Memory B cell (primary cell): ENCODE measurements at regions not wholly inside any gene's neighbourhood (a gene's known extent, or its start where the extent isn't known, plus 50 kb on each side); places are given as distances from the start of the nearest gene placed in this dataset.
"Not testable (repeated sequence)": the region's sequence is repeated elsewhere in the genome, so short reads cannot be mapped to it uniquely, and the experiment has no call there.

Experiments
- ATAC-seq: fragments of 150-1000 bp; cut with Tn5 transposase; 2 replicates; pipeline ENCODE4 v1.10.0; 2021; ENCODE audit warnings: low read depth, mild to moderate bottlenecking, moderate library complexity
- DNase-seq, 2 donors: peaks; one replicate each; pipeline ENCODE4 v3.0.0; 2022; ENCODE audit warnings: low spot score in 2 of 2
- H3K27ac Mint-ChIP-seq: one replicate; pipeline ENCODE4 v1.8.0; 2022; ENCODE audit warnings: mild to moderate bottlenecking, moderate library complexity, mixed read lengths
- H3K27me3 Mint-ChIP-seq: one replicate; pipeline ENCODE4 v1.8.0; 2022; ENCODE audit warnings: mixed read lengths
- H3K36me3 Mint-ChIP-seq: one replicate; pipeline ENCODE4 v1.8.0; 2022; ENCODE audit warnings: mild to moderate bottlenecking, mixed read lengths
- H3K4me1 Mint-ChIP-seq: one replicate; pipeline ENCODE4 v1.8.0; 2022; ENCODE audit warnings: mixed read lengths
- H3K4me3 Mint-ChIP-seq: one replicate; pipeline ENCODE4 v1.8.0; 2022; ENCODE audit warnings: mild to moderate bottlenecking, moderate library complexity, mixed read lengths
- H3K9me3 Mint-ChIP-seq: one replicate; pipeline ENCODE4 v1.8.0; 2022; ENCODE audit warnings: mixed read lengths

DNA sequence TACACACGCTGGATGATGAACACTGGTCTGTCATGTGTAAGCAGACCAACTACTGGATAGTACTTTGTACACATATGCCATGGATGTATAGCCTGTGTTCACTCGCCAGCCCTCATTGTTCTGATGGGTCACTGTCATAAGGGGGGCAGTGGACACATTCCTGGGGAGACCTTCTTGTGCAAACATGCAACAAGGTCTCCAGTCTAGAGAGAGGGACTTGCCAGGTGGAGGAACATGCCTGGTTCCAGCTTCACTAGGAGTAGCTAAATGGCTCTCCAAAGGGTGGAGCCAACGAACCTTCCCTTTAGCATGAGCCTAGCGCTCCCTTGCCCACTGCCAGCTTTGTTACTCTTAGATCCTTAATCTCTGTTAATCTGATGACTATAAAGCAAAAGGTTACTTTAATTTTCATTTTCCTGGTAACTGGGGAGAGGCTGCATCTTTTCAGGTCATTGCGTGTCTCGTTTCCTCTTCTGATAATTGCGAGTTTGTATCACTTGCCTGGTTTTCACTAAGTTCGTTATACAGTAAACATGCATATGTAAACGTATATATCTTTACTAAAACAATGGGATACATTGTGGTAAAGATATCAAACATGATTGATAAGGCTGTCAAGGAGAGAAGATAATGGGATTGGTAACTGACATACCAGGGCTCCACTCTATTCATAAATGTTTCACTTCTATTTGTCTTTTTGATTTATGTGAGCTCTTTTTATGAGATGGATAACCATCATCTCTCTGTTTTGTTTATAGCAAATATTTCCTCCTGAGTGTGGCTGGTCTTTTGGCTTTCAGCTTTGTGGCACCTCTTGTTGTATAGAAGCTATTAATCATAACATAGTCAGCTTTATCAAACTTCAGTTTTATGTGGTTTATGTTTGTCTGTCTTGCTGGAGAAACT lies 235.2 kb upstream of the SGCG start:
- H3K27ac Mint-ChIP-seq = no peak overlapping the region
- no peak overlapping the region for H3K4me3 Mint-ChIP-seq
- no peak for ATAC-seq

DNA sequence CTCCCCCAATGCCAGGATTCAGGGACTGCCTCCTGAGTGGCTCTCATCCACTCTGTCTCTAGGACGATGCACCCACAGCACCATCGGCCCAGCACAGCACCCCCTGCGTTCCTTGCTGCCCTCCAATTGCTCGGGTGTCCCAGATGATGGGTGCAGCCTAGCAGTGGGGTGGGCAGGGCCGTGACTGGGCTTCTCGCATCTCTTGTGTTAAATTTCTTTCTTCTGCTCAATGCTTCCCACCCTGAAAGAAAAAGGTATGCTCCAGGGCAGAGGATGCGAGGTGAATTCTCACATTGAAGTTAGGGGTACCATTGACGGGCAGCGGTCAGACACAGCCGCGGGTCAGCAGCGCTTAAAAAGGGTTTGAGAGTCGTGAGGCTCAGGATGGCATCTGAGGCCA lies 232.4 kb upstream of the SGCG start:
- DNase-seq = no peak
- Mint-ChIP-seq H3K9me3 (peaks cover 7% of the 10 kb centered on the region), H3K4me1 (no peaks in the 10 kb centered on the region), H3K4me3 (no peak overlapping the region), H3K27ac (no peak overlapping the region), H3K27me3 (peaks cover 2% of the 10 kb centered on the region), H3K36me3 (no peaks in the 10 kb centered on the region)
- no peak for ATAC-seq

More for the DNA sequence above, 235.2 kb upstream of the SGCG start:
- Mint-ChIP-seq H3K36me3 (no peaks in the 10 kb centered on the region), H3K4me1 (no peaks in the 10 kb centered on the region), H3K27me3 (peaks cover 2% of the 10 kb centered on the region), H3K9me3 (peaks cover 3% of the 10 kb centered on the region)
- DNase-seq = no peak

- not testable (repeated sequence) for H3K36me3 Mint-ChIP-seq, H3K27ac Mint-ChIP-seq, DNase-seq
These were observed 228.8 kb upstream of the SGCG start for GRCh38 chr13:22952018-22952417.

GRCh38 chr13:22955147-22955546 lies 225.6 kb upstream of the SGCG start:
- H3K27ac Mint-ChIP-seq, ATAC-seq, H3K9me3 Mint-ChIP-seq, H3K36me3 Mint-ChIP-seq, DNase-seq, H3K4me3 Mint-ChIP-seq, H3K4me1 Mint-ChIP-seq, H3K27me3 Mint-ChIP-seq: not testable (repeated sequence)

More at GRCh38 chr13:22952018-22952417, 228.8 kb upstream of the SGCG start:
- ATAC-seq, H3K9me3 Mint-ChIP-seq, H3K4me1 Mint-ChIP-seq, H3K27me3 Mint-ChIP-seq, H3K4me3 Mint-ChIP-seq: not testable (repeated sequence)

DNA sequence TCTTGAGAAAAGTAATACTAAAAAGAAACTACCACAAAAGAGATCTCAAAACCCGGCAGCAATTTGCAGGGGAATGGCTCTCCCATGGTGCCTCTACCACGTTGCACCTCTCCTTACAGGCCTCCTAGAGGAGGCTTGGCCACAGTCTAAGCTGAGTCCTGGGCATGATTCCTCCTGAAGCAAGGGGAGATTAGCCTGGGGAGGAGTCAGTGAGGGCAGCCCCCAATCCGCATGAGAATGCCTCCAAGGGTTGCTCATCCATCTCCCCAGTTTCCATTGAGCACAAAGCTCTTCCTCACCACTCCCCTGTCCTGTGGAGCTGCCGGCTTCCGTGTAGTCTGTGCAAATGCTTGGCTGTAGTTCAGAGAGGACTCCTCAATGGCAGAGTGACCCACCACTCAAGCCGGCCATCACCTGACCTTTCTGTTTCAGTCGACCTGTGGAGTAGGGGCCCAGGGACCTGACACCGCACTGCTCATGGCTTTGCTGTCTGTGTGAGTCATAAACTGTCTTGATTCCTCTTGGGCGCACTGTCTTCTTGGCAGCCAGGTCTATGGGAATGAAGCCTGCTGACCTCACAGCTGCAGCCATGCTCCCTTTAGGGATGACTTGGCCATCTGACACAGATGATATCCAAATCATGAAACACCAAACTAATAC lies 224.2 kb upstream of the SGCG start:
- not testable (repeated sequence) for H3K27ac Mint-ChIP-seq, H3K4me1 Mint-ChIP-seq, ATAC-seq, H3K4me3 Mint-ChIP-seq, H3K36me3 Mint-ChIP-seq, H3K9me3 Mint-ChIP-seq, H3K27me3 Mint-ChIP-seq, DNase-seq

DNA sequence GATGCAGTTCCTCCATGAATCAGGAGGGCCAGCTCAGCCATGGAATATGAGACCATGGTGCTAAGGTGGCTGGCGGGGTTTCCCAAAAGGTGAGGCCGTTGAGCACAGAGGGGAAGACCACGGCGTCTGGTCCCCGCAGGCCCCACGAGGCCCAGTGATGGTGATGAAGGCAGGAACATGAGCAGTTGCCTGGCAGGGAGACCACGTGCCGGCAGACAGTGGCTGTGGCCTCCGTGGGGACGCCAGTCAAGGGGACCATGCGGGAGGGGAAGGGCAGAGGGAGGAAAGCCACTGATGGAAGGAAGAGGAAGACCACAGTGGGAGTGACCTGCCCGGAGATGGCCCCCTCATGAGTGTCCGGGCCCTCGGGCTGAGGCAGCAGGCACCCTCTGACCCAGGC lies 220.9 kb upstream of the SGCG start:
- H3K9me3 Mint-ChIP-seq, H3K36me3 Mint-ChIP-seq, H3K4me3 Mint-ChIP-seq, H3K27me3 Mint-ChIP-seq, H3K27ac Mint-ChIP-seq, DNase-seq, H3K4me1 Mint-ChIP-seq, ATAC-seq: not testable (repeated sequence)

DNA sequence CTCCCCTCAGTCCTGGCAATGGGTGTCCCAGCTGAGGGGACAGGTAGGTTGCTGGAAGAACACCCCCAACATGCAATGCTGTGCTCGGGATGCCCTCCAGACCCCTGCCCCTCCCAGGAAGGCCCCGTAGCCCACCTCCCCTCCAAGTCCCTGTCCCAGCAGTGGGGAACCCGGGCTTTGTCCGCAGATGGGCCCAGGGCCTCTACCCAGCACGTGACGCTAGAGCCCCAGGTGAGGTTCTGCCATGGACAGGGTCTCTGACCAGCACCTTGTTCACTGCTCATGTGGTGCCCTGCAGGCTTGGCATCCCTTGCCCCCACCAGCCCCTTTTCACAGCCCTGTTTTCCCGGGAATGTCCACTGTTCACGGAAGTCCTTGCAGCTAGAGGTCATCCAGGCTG lies 220.0 kb upstream of the SGCG start:
- ATAC-seq (no peak), DNase-seq (no peak)
- H3K9me3 Mint-ChIP-seq = no peaks in the 10 kb centered on the region
- H3K27ac Mint-ChIP-seq = no peak overlapping the region
- no peaks in the 10 kb centered on the region for H3K4me1 Mint-ChIP-seq
- no peaks in the 10 kb centered on the region for H3K27me3 Mint-ChIP-seq
- H3K4me3 Mint-ChIP-seq = no peak overlapping the region
- H3K36me3 Mint-ChIP-seq = no peaks in the 10 kb centered on the region

DNA sequence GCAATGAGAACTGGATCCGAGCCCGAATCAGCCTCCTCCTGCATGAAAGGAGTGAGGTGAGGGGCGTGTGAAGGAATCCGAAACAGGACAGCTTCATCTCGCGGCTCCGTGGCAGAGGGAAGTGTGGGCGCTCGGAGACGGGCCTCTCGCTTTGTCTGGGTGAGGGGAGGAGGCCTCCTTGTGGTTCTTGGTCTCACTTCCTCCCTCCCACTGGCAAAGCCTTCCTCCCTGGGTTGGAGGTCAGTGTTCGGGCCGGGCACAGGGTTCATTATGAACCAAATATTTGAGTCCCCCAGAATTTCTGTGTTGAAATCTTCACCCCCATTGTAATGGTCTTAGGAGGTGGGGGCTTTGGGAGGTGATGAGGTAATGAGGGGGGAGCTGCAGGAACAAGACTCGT lies 219.4 kb upstream of the SGCG start:
- H3K4me3 Mint-ChIP-seq, DNase-seq, H3K4me1 Mint-ChIP-seq, ATAC-seq, H3K36me3 Mint-ChIP-seq, H3K9me3 Mint-ChIP-seq, H3K27me3 Mint-ChIP-seq, H3K27ac Mint-ChIP-seq: not testable (repeated sequence)

DNA sequence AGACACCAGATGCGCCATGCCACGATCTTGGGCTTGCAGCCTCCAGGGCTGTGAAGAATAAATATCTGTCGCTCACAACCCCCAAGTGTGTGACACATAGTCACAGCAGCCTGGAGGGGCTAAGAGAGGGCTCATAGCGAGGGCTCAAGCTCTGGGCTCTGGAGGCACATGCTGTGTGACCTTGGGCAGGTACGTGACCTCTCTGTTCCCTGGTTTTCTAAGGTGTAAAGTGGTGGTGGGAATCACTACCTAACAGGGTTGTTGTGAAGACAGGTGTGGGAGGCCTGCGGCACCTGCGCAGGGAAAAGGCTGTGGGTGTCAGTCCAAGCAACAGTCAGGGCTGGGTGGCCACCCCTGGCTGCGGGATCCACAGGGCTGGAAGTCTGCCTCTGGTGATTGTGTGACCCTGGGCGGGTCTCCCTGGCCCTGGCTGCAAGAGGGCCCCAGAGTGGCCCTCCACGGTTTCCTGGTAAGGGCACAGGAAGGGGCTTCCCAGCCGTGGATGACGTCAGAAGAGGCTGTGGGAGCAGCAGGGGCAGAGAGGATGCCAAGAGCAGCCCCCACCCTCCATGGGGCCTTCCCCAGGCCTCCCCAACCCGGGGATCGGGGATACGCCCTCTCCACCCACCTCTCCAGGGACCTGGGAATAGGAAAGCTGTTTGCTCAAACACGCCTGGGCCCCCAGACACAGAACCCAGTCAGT lies 218.8 kb upstream of the SGCG start:
- no peak overlapping the region for H3K27ac Mint-ChIP-seq
- no peak for DNase-seq
- H3K4me3 Mint-ChIP-seq = no peak overlapping the region
- no peaks in the 10 kb centered on the region for H3K36me3 Mint-ChIP-seq
- H3K9me3 Mint-ChIP-seq = no peaks in the 10 kb centered on the region
- H3K4me1 Mint-ChIP-seq = no peaks in the 10 kb centered on the region
- ATAC-seq = no peak
- H3K27me3 Mint-ChIP-seq = no peaks in the 10 kb centered on the region

DNA sequence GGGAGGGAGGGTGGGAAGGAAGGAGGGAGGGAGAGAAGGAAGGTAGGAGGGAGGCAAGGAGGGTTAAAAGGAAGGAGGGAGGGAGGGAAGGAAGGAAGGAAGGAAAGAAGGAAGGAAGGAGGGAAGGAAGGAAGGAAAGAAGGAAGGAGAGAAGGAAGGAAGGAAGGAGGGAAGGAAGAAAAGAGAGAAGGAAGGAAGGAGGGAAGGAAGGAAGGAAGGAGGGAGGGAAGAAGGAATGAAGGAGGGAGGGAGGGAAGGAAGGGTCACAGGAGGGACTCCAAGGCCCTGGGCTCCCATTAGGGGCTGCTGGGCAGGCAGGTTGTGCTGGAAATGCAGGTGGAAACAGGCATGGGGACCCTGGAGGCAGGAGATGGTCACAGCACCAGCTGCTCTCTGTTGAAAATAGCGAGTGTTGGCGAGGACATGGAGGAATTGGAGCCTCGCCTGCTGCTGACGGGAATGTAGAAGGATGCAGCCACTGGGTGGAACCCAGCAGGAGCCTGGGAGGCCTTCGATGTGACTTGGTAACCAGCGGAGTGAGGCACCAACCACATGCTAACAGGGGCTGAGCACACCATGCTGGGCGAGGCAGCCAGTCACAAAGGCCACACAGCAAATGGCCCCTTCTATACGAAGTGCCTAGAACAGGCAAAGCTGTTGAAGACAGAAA lies 217.3 kb upstream of the SGCG start:
- ATAC-seq, H3K4me1 Mint-ChIP-seq, H3K27ac Mint-ChIP-seq, DNase-seq, H3K27me3 Mint-ChIP-seq, H3K4me3 Mint-ChIP-seq, H3K36me3 Mint-ChIP-seq, H3K9me3 Mint-ChIP-seq: not testable (repeated sequence)

GRCh38 chr13:22964245-22964966 lies 216.4 kb upstream of the SGCG start:
- H3K4me1 Mint-ChIP-seq = peaks cover 2% of the 10 kb centered on the region

GRCh38 chr13:22965011-22965857 lies 215.5 kb upstream of the SGCG start:
- not testable (repeated sequence) for H3K4me3 Mint-ChIP-seq, DNase-seq, H3K27ac Mint-ChIP-seq, H3K27me3 Mint-ChIP-seq, H3K9me3 Mint-ChIP-seq, ATAC-seq, H3K4me1 Mint-ChIP-seq, H3K36me3 Mint-ChIP-seq

More at GRCh38 chr13:22964245-22964966, 216.4 kb upstream of the SGCG start:
- no peaks in the 10 kb centered on the region for H3K27me3 Mint-ChIP-seq
- DNase-seq (no peak), ATAC-seq (no peak)
- H3K4me3 Mint-ChIP-seq = no peak overlapping the region
- H3K9me3 Mint-ChIP-seq = no peaks in the 10 kb centered on the region
- no peak overlapping the region for H3K27ac Mint-ChIP-seq
- H3K36me3 Mint-ChIP-seq = no peaks in the 10 kb centered on the region

DNA sequence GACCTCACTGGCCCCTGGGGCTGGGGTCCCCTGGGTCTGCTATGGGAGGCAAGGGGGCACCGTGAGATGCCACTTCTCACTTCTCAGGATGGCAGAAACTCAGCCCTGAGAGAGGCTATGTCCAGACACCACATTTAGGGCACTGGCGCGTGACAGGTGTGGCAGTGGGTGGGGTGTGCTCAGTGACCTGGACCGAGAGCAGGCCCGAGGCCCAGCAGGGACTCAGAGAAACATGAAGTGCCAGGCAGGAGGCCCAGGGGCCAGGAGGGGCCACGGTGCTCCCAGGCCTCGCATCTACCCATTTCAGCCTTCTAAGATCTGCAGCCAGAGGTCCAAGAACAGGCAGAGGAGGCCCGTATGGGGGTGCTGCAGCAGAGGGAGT lies 214.9 kb upstream of the SGCG start:
- not testable (repeated sequence) for H3K4me3 Mint-ChIP-seq, H3K36me3 Mint-ChIP-seq, ATAC-seq, H3K9me3 Mint-ChIP-seq, H3K27me3 Mint-ChIP-seq, H3K4me1 Mint-ChIP-seq, H3K27ac Mint-ChIP-seq, DNase-seq
